ENCODE measurements at regions not wholly inside any gene's neighbourhood (a gene's known extent, or its start where the extent isn't known, plus 50 kb on each side); places are given as distances from the start of the nearest gene placed in this dataset.

DNA sequence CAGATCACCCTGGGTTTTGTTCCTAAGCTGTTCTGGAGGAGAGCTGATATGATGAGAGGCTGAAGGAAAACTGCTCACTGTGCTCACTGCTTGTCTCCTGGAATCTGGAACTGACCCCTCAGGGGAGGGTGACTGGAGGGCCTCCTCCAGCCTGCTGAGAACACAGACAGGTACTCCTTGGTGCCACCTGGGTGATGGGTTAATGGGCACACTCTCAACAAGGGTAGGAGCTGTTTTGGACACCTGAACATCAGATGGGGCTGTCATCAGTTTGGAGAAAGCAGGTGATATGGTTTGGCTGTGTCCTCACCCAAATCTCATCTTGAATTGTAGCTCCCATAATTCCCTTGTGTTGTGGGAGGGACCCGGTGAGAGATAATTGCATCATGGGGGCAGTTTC is 58.1 kb upstream of the SORCS3 start:
- Mint-ChIP-seq H3K4me3 (ENCODE audit: unreplicated experiment) (no peak overlapping the region), H3K27me3 (ENCODE audit: insufficient read depth, unreplicated experiment) (peaks cover 45% of the 10 kb centered on the region), H3K27ac (ENCODE audit: unreplicated experiment) (no peak overlapping the region), H3K4me1 (ENCODE audit: low read depth, unreplicated experiment) (peaks cover 7% of the 10 kb centered on the region), H3K36me3 (ENCODE audit: insufficient read depth, unreplicated experiment) (no peaks in the 10 kb centered on the region), H3K9me3 (ENCODE audit: unreplicated experiment) (no peaks in the 10 kb centered on the region)
- TF ChIP-seq, protein P1, sequence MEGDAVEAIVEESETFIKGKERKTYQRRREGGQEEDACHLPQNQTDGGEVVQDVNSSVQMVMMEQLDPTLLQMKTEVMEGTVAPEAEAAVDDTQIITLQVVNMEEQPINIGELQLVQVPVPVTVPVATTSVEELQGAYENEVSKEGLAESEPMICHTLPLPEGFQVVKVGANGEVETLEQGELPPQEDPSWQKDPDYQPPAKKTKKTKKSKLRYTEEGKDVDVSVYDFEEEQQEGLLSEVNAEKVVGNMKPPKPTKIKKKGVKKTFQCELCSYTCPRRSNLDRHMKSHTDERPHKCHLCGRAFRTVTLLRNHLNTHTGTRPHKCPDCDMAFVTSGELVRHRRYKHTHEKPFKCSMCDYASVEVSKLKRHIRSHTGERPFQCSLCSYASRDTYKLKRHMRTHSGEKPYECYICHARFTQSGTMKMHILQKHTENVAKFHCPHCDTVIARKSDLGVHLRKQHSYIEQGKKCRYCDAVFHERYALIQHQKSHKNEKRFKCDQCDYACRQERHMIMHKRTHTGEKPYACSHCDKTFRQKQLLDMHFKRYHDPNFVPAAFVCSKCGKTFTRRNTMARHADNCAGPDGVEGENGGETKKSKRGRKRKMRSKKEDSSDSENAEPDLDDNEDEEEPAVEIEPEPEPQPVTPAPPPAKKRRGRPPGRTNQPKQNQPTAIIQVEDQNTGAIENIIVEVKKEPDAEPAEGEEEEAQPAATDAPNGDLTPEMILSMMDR (IDR thresholded peaks at IDR 0.05; ENCODE audit: insufficient read depth in 1 of 2, low read depth in 1 of 2, low read length in 1 of 2, severe bottlenecking in 1 of 2, unreplicated experiment in 1 of 2): no peak
- no peaks in the 10 kb centered on the region; the same call in none of the 2 replicates for H3K27me3 ChIP-seq (replicated peaks; ENCODE audit: control insufficient read depth, insufficient read depth, low read length)
- no peak overlapping the region for H3K4me3 ChIP-seq (ENCODE audit: low read depth, low read length)
- no TSS peak for BruUV-seq (replicated peaks)
- ChIA-PET CTCF (interaction anchor here (1.7 kb wide), 1 partner anchor 39 kb away, joined by 6 read pairs; no protein-coding TSS in a partner anchor), POLR2A (no interaction called here)
- DNase-seq: no peak
- H3K9me3 ChIP-seq: no peaks in the 10 kb centered on the region
- intact Hi-C loops (cut with micrococcal nuclease; ENCODE audit: unreplicated experiment): loop anchor here (10.0 kb wide), 1 partner anchor 192 kb away; no protein-coding TSS in a partner anchor
- H3K4me1 ChIP-seq: no peaks in the 10 kb centered on the region
- no peaks in the 10 kb centered on the region for H3K36me3 ChIP-seq (ENCODE audit: control insufficient read depth, insufficient read depth, low read length)

- Mint-ChIP-seq H3K27ac (ENCODE audit: unreplicated experiment) (no peak overlapping the region), H3K9me3 (ENCODE audit: unreplicated experiment) (no peaks in the 10 kb centered on the region), H3K4me1 (ENCODE audit: low read depth, unreplicated experiment) (peaks cover 7% of the 10 kb centered on the region), H3K4me3 (ENCODE audit: unreplicated experiment) (no peak overlapping the region), H3K36me3 (ENCODE audit: insufficient read depth, unreplicated experiment) (no peaks in the 10 kb centered on the region), H3K27me3 (ENCODE audit: insufficient read depth, unreplicated experiment) (peaks cover 46% of the 10 kb centered on the region)
- BruUV-seq (replicated peaks): no TSS peak
- no peaks in the 10 kb centered on the region for H3K36me3 ChIP-seq (ENCODE audit: control insufficient read depth, insufficient read depth, low read length)
- TF ChIP-seq, protein P1 (IDR thresholded peaks at IDR 0.05; ENCODE audit: insufficient read depth in 1 of 2, low read depth in 1 of 2, low read length in 1 of 2, severe bottlenecking in 1 of 2, unreplicated experiment in 1 of 2): no peak
- H3K4me3 ChIP-seq (ENCODE audit: low read depth, low read length): no peak overlapping the region
- no peaks in the 10 kb centered on the region; the same call in none of the 2 replicates for H3K27me3 ChIP-seq (replicated peaks; ENCODE audit: control insufficient read depth, insufficient read depth, low read length)
- no peaks in the 10 kb centered on the region for H3K9me3 ChIP-seq
- CTCF ChIA-PET: no interaction called here
- DNase-seq: no peak
- intact Hi-C loops (cut with micrococcal nuclease; ENCODE audit: unreplicated experiment): loop anchor here (10.0 kb wide), 1 partner anchor 190 kb away; no protein-coding TSS in a partner anchor
- POLR2A ChIA-PET: interaction anchor here (0.6 kb wide), 1 partner anchor 86 kb away, joined by 6 read pairs; no protein-coding TSS in a partner anchor
- H3K4me1 ChIP-seq: no peaks in the 10 kb centered on the region
Observed at GRCh38 chr10:104584541-104584940, 56.5 kb upstream of the SORCS3 start.

GRCh38 chr10:104587751-104588150 is 53.3 kb upstream of the SORCS3 start:
- Mint-ChIP-seq H3K9me3 (ENCODE audit: unreplicated experiment) (no peaks in the 10 kb centered on the region), H3K27me3 (ENCODE audit: insufficient read depth, unreplicated experiment) (peaks cover 35% of the 10 kb centered on the region), H3K36me3 (ENCODE audit: insufficient read depth, unreplicated experiment) (no peaks in the 10 kb centered on the region), H3K4me3 (ENCODE audit: unreplicated experiment) (no peak overlapping the region), H3K27ac (ENCODE audit: unreplicated experiment) (no peak overlapping the region), H3K4me1 (ENCODE audit: low read depth, unreplicated experiment) (no peaks in the 10 kb centered on the region)
- Histone ChIP-seq H3K4me1 (no peaks in the 10 kb centered on the region), H3K36me3 (ENCODE audit: control insufficient read depth, insufficient read depth, low read length) (no peaks in the 10 kb centered on the region), H3K9me3 (no peaks in the 10 kb centered on the region), H3K27me3 (replicated peaks; ENCODE audit: control insufficient read depth, insufficient read depth, low read length) (no peaks in the 10 kb centered on the region; the same call in 1 of the 2 replicates), H3K4me3 (ENCODE audit: low read depth, low read length) (no peak overlapping the region)
- TF ChIP-seq, protein P1 (IDR thresholded peaks at IDR 0.05; ENCODE audit: insufficient read depth in 1 of 2, low read depth in 1 of 2, low read length in 1 of 2, severe bottlenecking in 1 of 2, unreplicated experiment in 1 of 2): no peak
- intact Hi-C loops (cut with micrococcal nuclease; ENCODE audit: unreplicated experiment): loop anchor here (10.0 kb wide), 1 partner anchor 187 kb away; no protein-coding TSS in a partner anchor
- no TSS peak for BruUV-seq (replicated peaks)
- ChIA-PET CTCF (no interaction called here), POLR2A (no interaction called here)
- DNase-seq: no peak
